BJ (cell line): ENCODE measurements at regions not wholly inside any gene's neighbourhood (a gene's known extent, or its start where the extent isn't known, plus 50 kb on each side); places are given as distances from the start of the nearest gene placed in this dataset.
"Not testable (repeated sequence)": the region's sequence is repeated elsewhere in the genome, so short reads cannot be mapped to it uniquely, and the experiment has no call there.

Source experiments
- CTCF ChIA-PET: fragments of 350-600 bp; formaldehyde crosslinking; extraction: SDS; loops from one replicate; lab custom pipeline; 2021; ENCODE audit warnings: antibody characterized with exemption, inconsistent platforms; lab: Yijun Ruan, JAX
- POLR2A ChIA-PET: fragments of 300-600 bp; sonication (Branson Sonifier 250); formaldehyde crosslinking; extraction: SDS; loops from one replicate; lab custom pipeline; 2021; ENCODE audit warnings: antibody characterized with exemption; lab: Charles Lee
- DNase-seq: peaks from one replicate; pipeline ENCODE4 v3.0.0-alpha.2; 2011; ENCODE audit warnings: low read depth
- H3K27me3 ChIP-seq: 2 replicates; pipeline ENCODE4 v1.6.0; 2011; ENCODE audit warnings: low read length; ENCODE audit not compliant: control insufficient read depth, insufficient read depth
- H3K36me3 ChIP-seq: 2 replicates; pipeline ENCODE4 v1.5.1; 2011; ENCODE audit warnings: low read length; ENCODE audit not compliant: control insufficient read depth, insufficient read depth
- H3K4me3 ChIP-seq: 2 replicates; pipeline ENCODE4 v1.5.1; 2011; ENCODE audit warnings: low read depth, mild to moderate bottlenecking, control low read depth, low read length
- CTCF ChIP-seq: IDR thresholded peaks from 2 replicates; pipeline ENCODE4 v1.5.1; 2011; ENCODE audit warnings: low read depth, mild to moderate bottlenecking, control low read depth, inconsistent platforms, low read length, moderate library complexity; ENCODE audit not compliant: insufficient read depth

- ChIA-PET CTCF (no interaction called here), POLR2A (no interaction called here)
- Histone ChIP-seq H3K36me3 (no peaks in the 10 kb centered on the region), H3K4me3 (no peak overlapping the region), H3K27me3 (no peaks in the 10 kb centered on the region)
- no peak for DNase-seq
- no peak for TF ChIP-seq CTCF
These were observed 149.1 kb upstream of the LMCD1 start for GRCh38 chr3:8352475-8352874.

- Histone ChIP-seq H3K4me3 (no peak overlapping the region), H3K27me3 (no peaks in the 10 kb centered on the region), H3K36me3 (no peaks in the 10 kb centered on the region)
- no peak for DNase-seq
- ChIA-PET CTCF (no interaction called here), POLR2A (no interaction called here)
- TF ChIP-seq CTCF = no peak
These were observed 148.3 kb upstream of the LMCD1 start for GRCh38 chr3:8353364-8353763.

- no peak for TF ChIP-seq CTCF
- CTCF ChIA-PET = no interaction called here
- DNase-seq = no peak
These were observed 146.3 kb upstream of the LMCD1 start for GRCh38 chr3:8355346-8355745.

GRCh38 chr3:8356066-8356465 is 145.6 kb upstream of the LMCD1 start:
- H3K4me3 ChIP-seq, POLR2A ChIA-PET, CTCF ChIA-PET, H3K27me3 ChIP-seq, H3K36me3 ChIP-seq, DNase-seq: not testable (repeated sequence)

More at GRCh38 chr3:8355346-8355745, 146.3 kb upstream of the LMCD1 start:
- Histone ChIP-seq H3K4me3 (no peak overlapping the region), H3K36me3 (no peaks in the 10 kb centered on the region), H3K27me3 (no peaks in the 10 kb centered on the region)
- POLR2A ChIA-PET = no interaction called here

GRCh38 chr3:8357859-8358258 is 143.8 kb upstream of the LMCD1 start:
- H3K4me3 ChIP-seq = no peak overlapping the region
- ChIA-PET POLR2A (no interaction called here), CTCF (no interaction called here)
- H3K36me3 ChIP-seq = no peaks in the 10 kb centered on the region
- TF ChIP-seq CTCF = no peak
- no peaks in the 10 kb centered on the region; the same call in 1 of the 2 replicates for H3K27me3 ChIP-seq
- no peak for DNase-seq

- no peak for DNase-seq
- TF ChIP-seq CTCF = no peak
- H3K36me3 ChIP-seq = no peaks in the 10 kb centered on the region
- ChIA-PET POLR2A (no interaction called here), CTCF (no interaction called here)
- no peak overlapping the region for H3K4me3 ChIP-seq
- H3K27me3 ChIP-seq = no peaks in the 10 kb centered on the region; the same call in 1 of the 2 replicates
These were observed 142.5 kb upstream of the LMCD1 start for GRCh38 chr3:8359133-8359532.
